Upper lobe of left lung (tissue), 6 donors: ENCODE measurements at regions not wholly inside any gene's neighbourhood (a gene's known extent, or its start where the extent isn't known, plus 50 kb on each side); places are given as distances from the start of the nearest gene placed in this dataset.

Experiments
- ATAC-seq, 2 donors: fragments of 200-7000 bp; cut with Tn5 transposase; one replicate each; pipeline ENCODE4 v1.9.1; 2022; ENCODE audit warnings: mild to moderate bottlenecking in 2 of 2, moderate library complexity in 2 of 2; ENCODE audit not compliant: low FRiP score in 2 of 2
- DNase-seq, 2 donors: peaks; one replicate each; pipeline ENCODE4 v3.0.0-alpha.2; 2019 to 2020
- H3K27ac ChIP-seq, 4 donors: fragments of 200-600 bp; sonication (generic); one replicate each; pipeline ENCODE4 v1.5.1; 2016 to 2019
- H3K27me3 ChIP-seq, 4 donors: fragments of 200-600 bp; sonication (generic); one replicate each; pipeline ENCODE4 v1.5.1; 2017 to 2019
- H3K36me3 ChIP-seq, 4 donors: fragments of 200-600 bp; sonication (generic); one replicate each; pipeline ENCODE4 v1.5.1; 2016 to 2019
- H3K4me1 ChIP-seq, 4 donors: fragments of 200-600 bp; sonication (generic); one replicate each; pipeline ENCODE4 v1.5.1; 2018 to 2019
- H3K4me3 ChIP-seq, 4 donors: fragments of 200-600 bp; sonication (generic); one replicate each; pipeline ENCODE4 v1.5.1; 2017 to 2019; ENCODE audit warnings: mild to moderate bottlenecking in 2 of 4, moderate library complexity in 1 of 4
- H3K9me3 ChIP-seq, 4 donors: fragments of 200-600 bp; sonication (generic); one replicate each; pipeline ENCODE4 v1.5.1; 2018 to 2019
- EP300 ChIP-seq, 4 donors: sonication (generic); formaldehyde crosslinking; IDR thresholded peaks; one replicate each; pipeline ENCODE4 v1.5.1; 2017; ENCODE audit warnings: antibody characterized with exemption in 4 of 4, control low read depth in 2 of 4
- POLR2A ChIP-seq, 4 donors: fragments of 450-650 bp; IDR thresholded peaks; one replicate each; pipeline ENCODE4 v1.5.1; 2016 to 2017; ENCODE audit warnings: antibody characterized with exemption in 4 of 4, mild to moderate bottlenecking in 2 of 4
- POLR2AphosphoS5 ChIP-seq, 2 donors: sonication (generic); formaldehyde crosslinking; IDR thresholded peaks; one replicate each; pipeline ENCODE4 v1.5.1; 2017; ENCODE audit warnings: antibody characterized with exemption in 2 of 2
- WGBS, 2 donors: methylation state at CpG; one replicate each; pipeline ENCODE4 v1.1.5; 2017 to 2018; 5-methylcytosine and 5-hydroxymethylcytosine counted together
- TF ChIP-seq, protein P1 (sequence below), 6 experiments: fragments of 450-650 bp in 4 of 6; fragments of 200-600 bp in 2 of 6; sonication (generic) in 2 of 6; IDR thresholded peaks; one replicate each; pipeline ENCODE4 v1.5.1; 2016 to 2019; ENCODE audit warnings: antibody characterized with exemption in 6 of 6
- donor health status: DM: no; HTN: no; CAD: no; lungs with moderate emphysema.
- donor health status: DM: no; HTN: yes; CAD: no; lungs with severe emphysema.

DNA sequence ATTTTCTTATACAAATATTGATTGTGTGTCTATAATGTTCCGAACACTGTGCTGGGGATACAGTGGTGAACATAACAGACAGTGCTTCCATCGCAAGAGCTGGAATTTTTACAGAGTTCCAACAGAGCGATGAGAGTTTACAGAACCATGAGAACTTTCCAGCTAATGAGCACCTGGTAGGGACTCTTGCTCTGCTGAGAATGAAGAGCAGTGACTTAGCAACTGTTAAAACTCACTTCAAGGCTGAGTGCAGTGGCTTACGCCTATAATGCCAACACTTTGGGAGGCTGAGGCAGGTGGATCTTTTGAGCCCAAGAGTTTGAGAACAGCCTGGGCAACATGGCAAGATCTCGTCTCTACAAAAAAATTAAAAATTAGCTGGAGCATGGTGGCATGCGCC is 113.8 kb upstream of the DIO2 start:
- Histone ChIP-seq H3K27ac (no peak overlapping the region), H3K9me3 (no peaks in the 10 kb centered on the region), H3K4me3 (no peak overlapping the region), H3K4me1 (no peaks in the 10 kb centered on the region), H3K36me3 (no peaks in the 10 kb centered on the region), H3K27me3 (no peaks in the 10 kb centered on the region)
- no peak for DNase-seq
- ATAC-seq: no peak
- WGBS, 2 donors: 91 to 98% methylated on average over 6 of the region's 6 CpGs
- TF ChIP-seq, protein P1, sequence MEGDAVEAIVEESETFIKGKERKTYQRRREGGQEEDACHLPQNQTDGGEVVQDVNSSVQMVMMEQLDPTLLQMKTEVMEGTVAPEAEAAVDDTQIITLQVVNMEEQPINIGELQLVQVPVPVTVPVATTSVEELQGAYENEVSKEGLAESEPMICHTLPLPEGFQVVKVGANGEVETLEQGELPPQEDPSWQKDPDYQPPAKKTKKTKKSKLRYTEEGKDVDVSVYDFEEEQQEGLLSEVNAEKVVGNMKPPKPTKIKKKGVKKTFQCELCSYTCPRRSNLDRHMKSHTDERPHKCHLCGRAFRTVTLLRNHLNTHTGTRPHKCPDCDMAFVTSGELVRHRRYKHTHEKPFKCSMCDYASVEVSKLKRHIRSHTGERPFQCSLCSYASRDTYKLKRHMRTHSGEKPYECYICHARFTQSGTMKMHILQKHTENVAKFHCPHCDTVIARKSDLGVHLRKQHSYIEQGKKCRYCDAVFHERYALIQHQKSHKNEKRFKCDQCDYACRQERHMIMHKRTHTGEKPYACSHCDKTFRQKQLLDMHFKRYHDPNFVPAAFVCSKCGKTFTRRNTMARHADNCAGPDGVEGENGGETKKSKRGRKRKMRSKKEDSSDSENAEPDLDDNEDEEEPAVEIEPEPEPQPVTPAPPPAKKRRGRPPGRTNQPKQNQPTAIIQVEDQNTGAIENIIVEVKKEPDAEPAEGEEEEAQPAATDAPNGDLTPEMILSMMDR (IDR thresholded peaks at IDR 0.05): no peak
- no peak for TF ChIP-seq POLR2AphosphoS5 (IDR thresholded peaks at IDR 0.05)
- no peak for TF ChIP-seq POLR2A (IDR thresholded peaks at IDR 0.05)
- no peak for TF ChIP-seq EP300 (IDR thresholded peaks at IDR 0.05)

DNA sequence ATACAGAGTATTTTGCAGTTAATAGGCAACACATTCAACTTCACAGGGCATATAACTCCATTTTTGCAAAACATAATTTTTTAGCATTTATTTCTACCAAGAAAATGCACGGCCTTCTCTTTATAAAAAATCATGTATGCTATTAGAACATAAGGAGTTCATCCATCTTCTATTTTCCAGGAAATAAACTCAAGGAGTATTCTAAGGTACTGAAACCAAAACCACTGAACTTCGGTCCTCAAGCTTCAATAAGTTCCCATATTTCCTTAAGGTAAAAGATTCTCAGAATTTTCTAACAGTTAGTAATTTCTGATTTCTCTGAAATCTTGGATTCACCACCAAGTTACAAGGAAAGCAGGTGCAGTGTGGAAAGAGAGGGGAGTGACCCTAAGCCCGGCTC is 113.3 kb upstream of the DIO2 start:
- 80 to 89% methylated on average over 3 of the region's 3 CpGs for WGBS, 2 donors
- ATAC-seq: no peak
- no peak overlapping the region for H3K27ac ChIP-seq
- H3K9me3 ChIP-seq: no peaks in the 10 kb centered on the region
- no peaks in the 10 kb centered on the region for H3K4me1 ChIP-seq
- no peaks in the 10 kb centered on the region for H3K27me3 ChIP-seq
- no peak for TF ChIP-seq POLR2A (IDR thresholded peaks at IDR 0.05)
- no peak for TF ChIP-seq EP300 (IDR thresholded peaks at IDR 0.05)
- TF ChIP-seq POLR2AphosphoS5 (IDR thresholded peaks at IDR 0.05): no peak
- TF ChIP-seq, protein P1 (IDR thresholded peaks at IDR 0.05): no peak
- DNase-seq: no peak
- no peaks in the 10 kb centered on the region for H3K36me3 ChIP-seq
- no peak overlapping the region for H3K4me3 ChIP-seq

DNA sequence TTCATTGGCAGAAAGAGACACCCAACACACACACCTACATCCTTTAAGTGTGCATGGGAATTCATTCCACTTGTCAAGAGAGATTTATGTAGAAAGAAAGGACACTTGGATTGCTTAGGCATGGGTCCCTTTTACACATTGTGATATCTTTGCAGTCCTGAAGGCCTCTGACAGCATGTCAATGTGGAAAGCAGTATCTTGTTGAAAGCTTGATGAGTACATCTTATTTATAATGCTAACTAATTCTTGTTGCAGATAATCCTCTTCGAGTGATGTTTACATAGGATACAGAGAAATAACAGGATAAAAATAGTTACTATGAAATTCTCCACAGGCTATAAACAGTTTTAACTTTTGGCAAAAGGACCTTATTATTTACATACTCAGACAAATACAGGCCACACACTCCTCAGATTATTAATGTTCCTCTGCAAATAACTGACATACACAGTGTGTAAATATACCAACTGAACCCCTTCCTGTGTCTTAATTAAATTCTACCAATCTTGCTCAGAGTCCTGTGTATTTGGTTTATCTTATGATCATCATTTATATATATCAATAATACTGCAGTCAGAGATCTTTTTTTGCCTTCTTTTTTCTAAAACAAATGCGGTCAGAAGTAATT is 111.8 kb upstream of the DIO2 start:
- Histone ChIP-seq H3K27me3 (no peaks in the 10 kb centered on the region), H3K4me3 (no peak overlapping the region), H3K9me3 (no peaks in the 10 kb centered on the region), H3K27ac (no peak overlapping the region), H3K36me3 (no peaks in the 10 kb centered on the region), H3K4me1 (no peaks in the 10 kb centered on the region)
- TF ChIP-seq POLR2A (IDR thresholded peaks at IDR 0.05) (no peak), EP300 (IDR thresholded peaks at IDR 0.05) (no peak), POLR2AphosphoS5 (IDR thresholded peaks at IDR 0.05) (no peak)
- TF ChIP-seq, protein P1 (IDR thresholded peaks at IDR 0.05): no peak
- ATAC-seq (no peak), DNase-seq (no peak)
- WGBS, 2 donors: 51 to 60% methylated on average over 2 of the region's 2 CpGs

DNA sequence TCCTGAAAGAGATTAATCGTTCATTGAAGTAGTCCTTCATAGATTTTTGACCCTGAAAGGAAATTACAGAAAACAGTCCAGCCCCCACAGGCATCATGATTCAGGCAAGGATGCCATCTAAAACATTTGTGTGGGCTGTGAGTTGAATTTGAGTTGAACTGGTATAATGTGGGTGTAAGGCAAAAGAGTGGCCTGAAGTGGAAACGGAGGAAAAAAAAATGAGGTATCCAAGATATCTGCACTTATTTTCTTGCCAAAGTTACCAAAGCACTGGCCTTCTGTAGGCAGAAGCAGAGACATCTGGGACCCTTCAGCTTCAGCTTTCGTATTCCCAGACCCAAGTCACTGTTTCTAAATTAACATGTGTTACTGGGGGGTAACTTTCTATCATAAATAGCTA is 105.1 kb upstream of the DIO2 start:
- H3K36me3 ChIP-seq: no peaks in the 10 kb centered on the region
- no peak overlapping the region for H3K27ac ChIP-seq
- no peaks in the 10 kb centered on the region for H3K27me3 ChIP-seq
- H3K4me3 ChIP-seq: no peak overlapping the region
- WGBS, 2 donors: 51 to 60% methylated on average over 3 of the region's 3 CpGs
- no peaks in the 10 kb centered on the region for H3K4me1 ChIP-seq
- no peaks in the 10 kb centered on the region for H3K9me3 ChIP-seq
- no peak for TF ChIP-seq POLR2AphosphoS5 (IDR thresholded peaks at IDR 0.05)
- TF ChIP-seq, protein P1 (IDR thresholded peaks at IDR 0.05): no peak
- no peak for TF ChIP-seq POLR2A (IDR thresholded peaks at IDR 0.05)
- no peak for TF ChIP-seq EP300 (IDR thresholded peaks at IDR 0.05)
- no peak for DNase-seq
- ATAC-seq: no peak

DNA sequence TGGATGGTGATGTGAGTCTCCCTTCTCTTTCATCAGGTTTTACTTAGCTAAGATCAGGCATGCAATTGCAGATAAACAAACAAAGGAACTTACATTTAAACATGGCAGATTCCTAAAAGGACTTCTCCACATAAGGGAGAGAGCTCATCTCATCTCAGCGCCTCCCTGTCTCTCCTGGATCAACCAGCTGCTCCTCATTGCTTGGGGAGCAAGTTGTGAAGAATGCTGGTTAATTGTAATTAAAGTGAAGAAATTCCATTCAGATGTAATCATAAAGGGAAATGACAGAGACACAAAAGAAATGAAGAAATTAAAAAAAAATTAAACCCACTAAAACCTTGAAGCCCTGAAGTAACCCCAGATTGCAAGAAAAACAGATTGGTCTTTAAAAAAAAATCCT is 104.4 kb upstream of the DIO2 start:
- Histone ChIP-seq H3K27me3 (no peaks in the 10 kb centered on the region), H3K27ac (no peak overlapping the region), H3K4me1 (no peaks in the 10 kb centered on the region), H3K36me3 (no peaks in the 10 kb centered on the region), H3K4me3 (no peak overlapping the region), H3K9me3 (no peaks in the 10 kb centered on the region)
- ATAC-seq: no peak
- no peak for DNase-seq
- TF ChIP-seq POLR2AphosphoS5 (IDR thresholded peaks at IDR 0.05) (no peak), EP300 (IDR thresholded peaks at IDR 0.05) (no peak), POLR2A (IDR thresholded peaks at IDR 0.05) (no peak)
- TF ChIP-seq, protein P1 (IDR thresholded peaks at IDR 0.05): no peak
- 75 to 79% methylated on average over 1 of the region's 1 CpG for WGBS, 2 donors
